HG02852 (cell line): ENCODE measurements at regions not wholly inside any gene's neighbourhood (a gene's known extent, or its start where the extent isn't known, plus 50 kb on each side); places are given as distances from the start of the nearest gene placed in this dataset.
"Not testable (repeated sequence)": the region's sequence is repeated elsewhere in the genome, so short reads cannot be mapped to it uniquely, and the experiment has no call there.

Source experiments
- ATAC-seq: cut with Tn5 transposase; IDR thresholded peaks from one replicate; pipeline ENCODE4 v1.9.1; 2021; ENCODE audit warnings: mild to moderate bottlenecking, moderate library complexity; ENCODE audit not compliant: unreplicated experiment

DNA sequence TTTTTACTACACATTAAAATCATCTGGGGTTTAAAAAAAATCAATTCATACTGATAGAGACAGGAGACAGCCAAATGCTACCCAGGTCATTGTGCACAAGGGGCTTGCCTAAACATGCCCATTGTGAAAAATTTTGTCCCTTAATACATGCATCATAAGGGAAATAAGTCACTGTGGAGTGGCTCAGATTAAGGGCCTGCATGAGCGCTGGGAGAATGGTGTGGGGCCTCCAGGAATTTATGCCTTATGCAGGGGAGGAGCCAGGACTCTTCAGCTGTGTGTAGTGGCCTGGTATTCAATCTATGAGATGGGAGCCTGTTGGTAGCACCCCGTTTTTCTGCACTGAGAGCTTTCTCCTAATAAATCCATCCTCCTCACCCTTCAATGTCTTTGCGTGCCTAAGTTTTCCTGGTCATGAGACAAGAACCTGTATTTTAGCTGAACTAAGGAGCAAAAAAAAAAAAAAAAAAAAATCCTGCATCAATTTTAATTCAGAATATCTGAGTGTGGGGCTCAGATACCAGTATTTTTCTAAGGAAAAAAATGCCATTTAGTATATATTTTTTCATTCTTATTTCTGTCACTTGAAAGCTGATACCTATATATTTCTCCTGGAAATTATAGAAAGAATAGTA is 997.6 kb upstream of the ATXN8OS start:
- no peak for ATAC-seq

DNA sequence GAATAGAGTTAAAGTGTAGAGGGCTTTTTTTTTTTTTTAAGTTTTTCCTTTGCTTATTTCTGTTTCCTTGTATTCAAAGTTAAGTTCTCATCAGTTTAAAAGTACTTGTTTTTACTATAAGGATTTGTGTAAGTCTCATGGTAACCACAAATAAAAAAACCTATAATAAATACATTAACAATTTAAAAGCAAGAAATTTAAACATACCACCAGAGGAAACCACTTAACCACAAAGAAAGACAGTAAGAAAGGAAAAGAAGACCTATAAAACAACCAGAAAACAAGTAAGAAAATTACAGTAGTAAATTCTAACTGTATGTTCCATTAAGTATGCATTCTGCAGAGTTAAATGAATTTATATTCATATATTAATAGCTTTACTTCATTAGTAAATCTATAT is 999.1 kb upstream of the ATXN8OS start:
- no peak for ATAC-seq

- no peak for ATAC-seq
Observed at GRCh38 chr13:69107436-69107835, 1000.2 kb upstream of the ATXN8OS start.

DNA sequence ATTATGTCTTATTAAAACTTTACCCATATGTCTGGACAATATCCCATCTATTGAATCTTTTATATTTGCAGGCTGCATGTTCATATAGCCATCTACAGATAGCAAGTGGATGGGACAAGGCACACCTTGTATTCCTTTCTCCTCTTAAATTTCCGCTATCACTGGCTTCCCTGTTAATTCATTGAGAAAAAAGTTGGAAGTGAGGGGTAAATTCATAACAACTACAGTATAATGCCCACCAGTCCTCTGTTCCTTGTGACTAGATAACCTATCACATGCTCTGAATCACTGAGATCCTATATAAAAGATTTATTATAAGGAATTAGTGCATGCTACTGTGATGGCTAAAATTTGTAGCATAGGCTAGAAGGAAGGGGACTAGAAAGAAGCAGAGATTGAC is 1005.8 kb upstream of the ATXN8OS start:
- ATAC-seq = no peak

GRCh38 chr13:69094485-69094884 is 1013.1 kb upstream of the ATXN8OS start:
- ATAC-seq = no peak

- ATAC-seq = no peak
Observed at GRCh38 chr13:69092615-69093322, 1014.9 kb upstream of the ATXN8OS start.

GRCh38 chr13:69077267-69077666 is 1030.4 kb upstream of the ATXN8OS start:
- ATAC-seq = no peak

- ATAC-seq = no peak
Observed at GRCh38 chr13:69069554-69070133, 1038.0 kb upstream of the ATXN8OS start.

DNA sequence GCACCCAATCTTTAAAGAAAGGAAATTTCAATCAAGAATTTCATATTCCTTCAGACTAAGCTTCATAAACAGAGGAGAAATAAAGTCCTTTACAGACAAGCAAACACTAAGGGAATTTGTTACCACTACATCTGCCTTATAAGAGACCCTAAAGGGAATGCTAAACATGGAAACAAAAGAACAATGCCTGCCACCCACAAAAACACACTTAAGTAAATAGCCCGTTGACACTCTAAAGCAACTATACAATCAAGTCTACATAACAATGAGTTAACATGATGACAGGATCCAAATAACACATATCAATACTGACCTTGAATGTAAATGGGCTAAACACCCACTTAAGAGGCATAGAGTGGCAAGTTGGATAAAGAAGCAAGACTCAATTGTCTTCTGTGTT is 1056.9 kb upstream of the ATXN8OS start:
- no peak for ATAC-seq

- no peak for ATAC-seq
Observed at GRCh38 chr13:69044629-69045028, 1063.0 kb upstream of the ATXN8OS start.

DNA sequence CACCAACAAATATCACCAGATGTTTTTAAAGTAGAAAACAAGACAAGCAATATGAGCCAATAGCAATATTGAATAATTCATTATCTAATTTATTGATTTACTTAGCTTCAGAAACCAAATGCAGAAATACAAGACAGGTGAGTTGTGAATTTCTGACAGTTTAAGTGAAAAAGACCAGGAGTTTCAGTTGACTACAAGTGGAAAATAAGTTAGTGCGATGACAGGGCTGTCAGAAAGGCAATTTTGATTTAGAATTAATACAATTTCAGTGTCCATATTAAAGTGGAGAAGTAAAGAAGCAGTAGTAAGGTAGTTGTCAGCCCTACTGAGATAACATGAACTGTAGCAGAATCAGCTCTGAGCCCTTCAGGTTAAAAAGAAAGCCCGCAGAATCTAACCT is 1066.7 kb upstream of the ATXN8OS start:
- no peak for ATAC-seq

- no peak for ATAC-seq
Observed at GRCh38 chr13:69035771-69036170, 1071.9 kb upstream of the ATXN8OS start.

DNA sequence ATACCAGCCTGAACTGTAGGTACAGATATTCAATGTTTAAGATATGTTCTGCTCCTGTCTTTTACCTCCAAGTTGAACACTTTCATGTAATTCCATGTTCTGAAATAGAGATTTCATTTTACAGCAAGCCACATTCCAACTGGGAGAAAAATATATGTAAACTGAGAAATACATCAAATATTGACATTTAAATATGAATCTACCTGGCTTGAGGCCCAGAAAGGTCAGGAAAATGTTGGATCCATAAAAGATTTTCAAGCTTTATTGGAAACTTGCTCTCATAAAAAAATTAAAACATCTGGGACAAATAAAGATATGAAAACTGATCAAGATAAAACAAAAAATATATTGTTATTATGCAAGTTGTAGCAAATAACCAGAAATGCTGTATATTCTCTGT is 1078.7 kb upstream of the ATXN8OS start:
- no peak for ATAC-seq

- ATAC-seq = no peak
Observed at GRCh38 chr13:69020120-69020519, 1087.5 kb upstream of the ATXN8OS start.

DNA sequence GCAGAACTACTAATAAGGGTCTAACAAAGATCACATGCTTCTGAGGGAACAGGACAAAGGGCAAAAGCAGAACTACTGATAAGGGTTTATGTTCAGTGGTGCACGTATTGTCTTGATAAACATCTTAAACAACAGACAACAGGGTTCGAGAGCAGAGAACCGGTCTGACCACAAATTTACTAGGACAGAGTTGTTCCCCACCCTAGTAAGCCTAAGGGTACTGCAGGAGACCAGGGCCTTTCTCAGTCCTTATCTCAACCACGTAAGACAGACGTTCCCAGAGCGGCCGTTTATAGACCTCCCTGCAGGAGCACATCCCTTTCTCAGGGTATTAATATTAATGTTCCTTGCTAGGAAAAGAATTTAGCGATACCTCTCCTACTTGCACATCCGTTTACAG is 1089.5 kb upstream of the ATXN8OS start:
- ATAC-seq = not testable (repeated sequence)

DNA sequence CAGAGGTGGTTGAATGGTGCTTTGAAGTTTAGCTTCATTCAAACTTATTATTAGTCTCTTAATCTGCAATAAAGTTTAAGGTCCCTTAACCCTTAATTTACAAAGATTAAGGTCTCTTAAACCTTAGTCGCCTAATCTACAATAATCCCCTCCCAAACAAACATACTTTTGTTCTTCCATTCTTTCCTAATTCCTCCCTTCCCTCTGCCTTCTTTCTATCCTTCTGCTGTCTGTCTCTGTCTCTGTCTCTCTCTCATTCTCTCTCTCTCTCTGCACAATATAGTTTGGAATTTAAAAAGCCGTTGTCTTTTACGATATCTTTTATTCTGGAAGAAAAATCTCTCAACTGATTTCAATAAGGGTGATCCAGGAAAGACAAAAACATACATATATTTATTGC is 1096.8 kb upstream of the ATXN8OS start:
- ATAC-seq = no peak

- no peak for ATAC-seq
Observed at GRCh38 chr13:69008499-69008898, 1099.1 kb upstream of the ATXN8OS start.

- ATAC-seq = no peak
Observed at GRCh38 chr13:68998056-68998455, 1109.6 kb upstream of the ATXN8OS start.

- no peak for ATAC-seq
Observed at GRCh38 chr13:68996668-68997025, 1111.0 kb upstream of the ATXN8OS start.

DNA sequence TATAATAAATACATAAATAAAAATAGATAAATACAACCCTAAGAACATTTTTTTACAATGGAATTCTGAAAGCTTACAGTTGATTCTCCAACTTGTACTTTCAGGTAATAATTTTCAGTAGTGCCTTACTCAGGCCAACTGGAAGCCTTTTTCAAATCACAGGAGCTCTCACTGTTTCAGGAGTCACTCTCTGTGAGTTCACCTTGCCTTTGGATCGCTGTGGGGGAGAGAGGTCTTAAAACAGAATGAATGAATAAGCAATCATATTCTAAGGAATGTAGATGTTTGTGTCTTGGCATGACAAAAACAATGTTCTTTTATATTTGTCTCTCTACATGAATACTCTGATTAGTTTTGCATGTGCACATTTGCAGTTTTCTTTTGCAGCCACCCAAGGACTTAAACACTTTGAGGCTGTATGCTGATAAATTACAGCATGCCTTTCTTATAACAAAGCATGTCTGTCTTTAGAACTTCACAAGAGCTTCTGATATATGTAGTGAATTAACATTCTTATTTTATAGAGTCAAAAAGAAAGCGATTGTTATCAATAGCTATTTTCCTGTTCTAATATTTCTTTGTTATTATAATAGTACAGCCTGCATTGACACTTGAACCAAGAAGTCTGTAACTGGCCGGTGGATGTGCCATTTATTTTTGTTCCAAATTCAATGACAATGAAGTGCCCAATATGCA is 1111.5 kb upstream of the ATXN8OS start:
- no peak for ATAC-seq

DNA sequence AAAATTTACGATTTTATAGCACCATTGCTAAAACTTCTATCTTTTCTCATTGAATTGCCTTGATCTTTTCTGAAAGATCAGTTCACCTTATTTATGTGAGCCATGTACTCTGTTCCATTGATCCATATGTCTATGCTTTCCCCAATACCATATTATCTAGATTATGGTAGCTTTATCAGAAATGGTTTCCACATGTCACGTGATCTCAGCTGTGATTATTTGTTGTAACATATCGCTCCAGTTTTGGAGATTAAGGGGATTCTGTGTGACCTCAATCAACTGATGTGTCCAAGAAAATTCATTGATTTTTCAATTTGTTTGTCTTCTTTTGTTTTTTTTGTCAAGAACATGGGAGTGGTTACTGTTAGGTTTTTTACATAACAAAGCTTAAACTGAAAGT is 1114.5 kb upstream of the ATXN8OS start:
- ATAC-seq = no peak

GRCh38 chr13:68988176-68988575 is 1119.5 kb upstream of the ATXN8OS start:
- no peak for ATAC-seq
